Neural cell (in vitro differentiated cells): ENCODE measurements at regions not wholly inside any gene's neighbourhood (a gene's known extent, or its start where the extent isn't known, plus 50 kb on each side); places are given as distances from the start of the nearest gene placed in this dataset.

ENCODE experiments used
- H2AFZ ChIP-seq: fragments of 200-600, 300-800 bp; sonication (generic), shearing (Covaris generic); 2 replicates; pipeline ENCODE4 v1.6.0; 2014; ENCODE audit warnings: low read depth, mild to moderate bottlenecking, antibody characterized with exemption, low read length, moderate library complexity
- H3F3A ChIP-seq: fragments of 200-600 bp; shearing (Covaris generic); 2 replicates; pipeline ENCODE4 v1.6.1; 2016; ENCODE audit warnings: mild to moderate bottlenecking, moderate library complexity, mixed read lengths, antibody characterized with exemption, low read length; ENCODE audit not compliant: insufficient read depth, poor library complexity, severe bottlenecking
- H3K27ac ChIP-seq: fragments of 200-600, 300-800 bp; sonication (generic), shearing (Covaris generic); 2 replicates; pipeline ENCODE4 v1.5.1; 2014; ENCODE audit warnings: mild to moderate bottlenecking, low read length, moderate library complexity
- H3K27me3 ChIP-seq: fragments of 300-800, 200-600 bp; sonication (generic), shearing (Covaris generic); 2 replicates; pipeline ENCODE4 v1.6.0; 2014; ENCODE audit warnings: mild to moderate bottlenecking, low read depth, low read length, moderate library complexity; ENCODE audit not compliant: insufficient read depth
- H3K36me3 ChIP-seq: fragments of 300-800, 200-600 bp; sonication (generic), shearing (Covaris generic); 2 replicates; pipeline ENCODE4 v1.5.1; 2014; ENCODE audit warnings: mild to moderate bottlenecking, antibody characterized with exemption, low read length, moderate library complexity; ENCODE audit not compliant: insufficient read depth
- H3K4me2 ChIP-seq: fragments of 300-800, 200-600 bp; sonication (generic), shearing (Covaris generic); 2 replicates; pipeline ENCODE4 v1.6.0; 2014; ENCODE audit warnings: mild to moderate bottlenecking, low read length
- H3K4me3 ChIP-seq: fragments of 300-800, 200-600 bp; sonication (generic), shearing (Covaris generic); 2 replicates; pipeline ENCODE4 v1.5.1; 2014; ENCODE audit warnings: mild to moderate bottlenecking, low read length, moderate library complexity
- H3K79me2 ChIP-seq: fragments of 200-600 bp; shearing (Covaris generic); replicated peaks from 2 replicates; pipeline ENCODE4 v1.6.0; 2014; ENCODE audit warnings: mild to moderate bottlenecking, low read length, moderate library complexity; ENCODE audit not compliant: insufficient read depth
- H3K9ac ChIP-seq: fragments of 300-800, 200-600 bp; sonication (generic), shearing (Covaris generic); 2 replicates; pipeline ENCODE4 v1.6.1; 2016; ENCODE audit warnings: mild to moderate bottlenecking, low read length, mixed read lengths
- H3K9me2 ChIP-seq: fragments of 200-600 bp; shearing (Covaris generic); 2 replicates; pipeline ENCODE4 v1.6.1; 2016; ENCODE audit warnings: mild to moderate bottlenecking, low read length, mixed read lengths; ENCODE audit not compliant: insufficient read depth
- H3K9me3 ChIP-seq: fragments of 200-600, 300-800 bp; sonication (generic), shearing (Covaris generic); 2 replicates; pipeline ENCODE4 v1.6.1; 2016; ENCODE audit warnings: mild to moderate bottlenecking, mixed run types, low read length, moderate library complexity, mixed read lengths
- H4K20me1 ChIP-seq: fragments of 200-600 bp; shearing (Covaris generic); 2 replicates; pipeline ENCODE4 v1.6.1; 2016; ENCODE audit warnings: mild to moderate bottlenecking, mixed run types; ENCODE audit not compliant: insufficient read depth
- EP300 ChIP-seq: fragments of 450-650 bp; conservative IDR thresholded peaks from 2 replicates; pipeline ENCODE4 v1.6.1; 2014; ENCODE audit warnings: antibody characterized with exemption, mild to moderate bottlenecking, moderate library complexity; ENCODE audit not compliant: poor library complexity, severe bottlenecking
- EZH2 ChIP-seq: fragments of 200-600, 300-800 bp; shearing (Covaris generic), sonication (generic); IDR thresholded peaks from 2 replicates; pipeline ENCODE4 v1.6.1; 2014; ENCODE audit warnings: antibody characterized with exemption, low read length, borderline replicate concordance, mild to moderate bottlenecking; ENCODE audit not compliant: insufficient read depth, poor library complexity, severe bottlenecking
- MXI1 ChIP-seq: fragments of 450-650 bp; conservative IDR thresholded peaks from 2 replicates; pipeline ENCODE4 v1.6.1; 2014; ENCODE audit warnings: antibody characterized with exemption, mild to moderate bottlenecking; ENCODE audit not compliant: poor library complexity, severe bottlenecking
- POLR2AphosphoS5 ChIP-seq: IDR thresholded peaks from 2 replicates; pipeline ENCODE4 v1.6.1; 2012
- RAD21 ChIP-seq: fragments of 450-650 bp; conservative IDR thresholded peaks from 2 replicates; pipeline ENCODE4 v1.6.1; 2014; ENCODE audit warnings: antibody characterized with exemption, mild to moderate bottlenecking, moderate library complexity
- REST ChIP-seq: IDR thresholded peaks from 2 replicates; pipeline ENCODE4 v1.6.1; 2012; ENCODE audit warnings: borderline replicate concordance
- SMC3 ChIP-seq: fragments of 450-650 bp; conservative IDR thresholded peaks from 2 replicates; pipeline ENCODE4 v1.6.1; 2014; ENCODE audit warnings: antibody characterized with exemption, mild to moderate bottlenecking, moderate library complexity; ENCODE audit not compliant: poor library complexity
- TAF1 ChIP-seq: IDR thresholded peaks from 2 replicates; pipeline ENCODE4 v1.6.1; 2012; ENCODE audit warnings: low read depth
- TF ChIP-seq, protein P1 (sequence below): fragments of 450-650 bp; IDR thresholded peaks from 2 replicates; pipeline ENCODE4 v1.5.1; 2014; ENCODE audit warnings: antibody characterized with exemption, mild to moderate bottlenecking, moderate library complexity; ENCODE audit not compliant: poor library complexity, severe bottlenecking

DNA sequence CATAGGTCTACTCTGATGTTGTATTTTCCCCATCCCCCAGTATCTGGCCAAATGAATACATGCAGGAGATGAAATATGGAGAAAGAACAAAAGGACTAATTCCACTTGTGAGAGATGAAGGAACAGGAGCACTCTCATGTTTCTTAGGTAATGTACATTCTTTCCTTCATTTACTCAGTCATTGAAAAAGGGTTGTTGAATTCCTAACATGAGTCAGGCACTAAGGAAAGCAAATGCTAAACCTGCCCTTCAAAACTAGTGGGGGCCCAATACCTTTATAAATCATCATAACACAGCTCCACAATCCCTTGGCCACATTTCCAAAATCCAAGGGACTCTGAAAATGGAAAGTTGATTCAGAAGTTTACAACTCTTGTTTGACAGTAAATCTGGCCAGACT is 94.3 kb downstream of the DIRAS3 start:
- H3F3A ChIP-seq, result no peaks in the 10 kb centered on the region
- no peaks in the 10 kb centered on the region for H3K79me2 ChIP-seq
- no peaks in the 10 kb centered on the region for H3K27me3 ChIP-seq
- H3K9ac ChIP-seq, result no peak overlapping the region
- no peaks in the 10 kb centered on the region for H4K20me1 ChIP-seq
- H3K4me3 ChIP-seq, result no peak overlapping the region
- H3K36me3 ChIP-seq, result no peaks in the 10 kb centered on the region
- no peak overlapping the region for H3K27ac ChIP-seq
- no peak overlapping the region for H3K4me2 ChIP-seq
- no peak overlapping the region for H2AFZ ChIP-seq
- TF ChIP-seq, protein P1, sequence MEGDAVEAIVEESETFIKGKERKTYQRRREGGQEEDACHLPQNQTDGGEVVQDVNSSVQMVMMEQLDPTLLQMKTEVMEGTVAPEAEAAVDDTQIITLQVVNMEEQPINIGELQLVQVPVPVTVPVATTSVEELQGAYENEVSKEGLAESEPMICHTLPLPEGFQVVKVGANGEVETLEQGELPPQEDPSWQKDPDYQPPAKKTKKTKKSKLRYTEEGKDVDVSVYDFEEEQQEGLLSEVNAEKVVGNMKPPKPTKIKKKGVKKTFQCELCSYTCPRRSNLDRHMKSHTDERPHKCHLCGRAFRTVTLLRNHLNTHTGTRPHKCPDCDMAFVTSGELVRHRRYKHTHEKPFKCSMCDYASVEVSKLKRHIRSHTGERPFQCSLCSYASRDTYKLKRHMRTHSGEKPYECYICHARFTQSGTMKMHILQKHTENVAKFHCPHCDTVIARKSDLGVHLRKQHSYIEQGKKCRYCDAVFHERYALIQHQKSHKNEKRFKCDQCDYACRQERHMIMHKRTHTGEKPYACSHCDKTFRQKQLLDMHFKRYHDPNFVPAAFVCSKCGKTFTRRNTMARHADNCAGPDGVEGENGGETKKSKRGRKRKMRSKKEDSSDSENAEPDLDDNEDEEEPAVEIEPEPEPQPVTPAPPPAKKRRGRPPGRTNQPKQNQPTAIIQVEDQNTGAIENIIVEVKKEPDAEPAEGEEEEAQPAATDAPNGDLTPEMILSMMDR, result no peak
- TF ChIP-seq EP300, result no peak
- TF ChIP-seq MXI1, result no peak
- no peak for TF ChIP-seq TAF1
- no peak for TF ChIP-seq RAD21
- no peak for TF ChIP-seq SMC3
- TF ChIP-seq REST, result no peak
- TF ChIP-seq POLR2AphosphoS5, result no peak
- TF ChIP-seq EZH2, result no peak
- H3K9me3 ChIP-seq, result no peaks in the 10 kb centered on the region
- H3K9me2 ChIP-seq, result no peaks in the 10 kb centered on the region

DNA sequence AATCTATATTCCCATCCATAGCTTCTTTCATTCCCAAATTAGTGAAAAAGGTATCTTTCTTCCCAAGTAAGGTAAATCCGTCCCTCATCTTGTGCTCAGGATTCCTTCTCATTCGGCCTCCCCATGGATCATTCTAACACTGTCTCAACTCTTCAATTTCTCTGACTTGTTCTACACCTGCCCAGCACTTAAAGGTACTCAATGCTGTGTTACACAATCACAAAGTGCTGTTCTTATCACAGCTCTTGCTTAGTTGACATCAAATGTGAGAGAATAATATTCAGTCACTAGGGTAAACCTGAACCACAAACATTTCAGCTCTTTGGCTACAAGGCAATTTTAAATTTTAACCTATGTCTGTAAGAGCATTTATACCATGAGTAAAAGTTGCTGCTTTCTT is 94.8 kb downstream of the DIRAS3 start:
- Histone ChIP-seq H3K27ac (no peak overlapping the region), H3K9ac (no peak overlapping the region), H3K4me3 (no peak overlapping the region), H2AFZ (no peak overlapping the region), H4K20me1 (no peaks in the 10 kb centered on the region), H3K27me3 (no peaks in the 10 kb centered on the region), H3K9me3 (no peaks in the 10 kb centered on the region), H3K4me2 (no peak overlapping the region), H3K79me2 (no peaks in the 10 kb centered on the region), H3F3A (no peaks in the 10 kb centered on the region), H3K36me3 (no peaks in the 10 kb centered on the region), H3K9me2 (no peaks in the 10 kb centered on the region)
- TF ChIP-seq TAF1, result no peak
- TF ChIP-seq REST, result no peak
- TF ChIP-seq EP300, result no peak
- no peak for TF ChIP-seq POLR2AphosphoS5
- TF ChIP-seq EZH2, result no peak
- no peak for TF ChIP-seq MXI1
- TF ChIP-seq RAD21, result no peak
- TF ChIP-seq, protein P1, result no peak
- no peak for TF ChIP-seq SMC3
